ENCODE measurements at regions not wholly inside any gene's neighbourhood (a gene's known extent, or its start where the extent isn't known, plus 50 kb on each side); places are given as distances from the start of the nearest gene placed in this dataset.
"Not testable (repeated sequence)": the region's sequence is repeated elsewhere in the genome, so short reads cannot be mapped to it uniquely, and the experiment has no call there.

DNA sequence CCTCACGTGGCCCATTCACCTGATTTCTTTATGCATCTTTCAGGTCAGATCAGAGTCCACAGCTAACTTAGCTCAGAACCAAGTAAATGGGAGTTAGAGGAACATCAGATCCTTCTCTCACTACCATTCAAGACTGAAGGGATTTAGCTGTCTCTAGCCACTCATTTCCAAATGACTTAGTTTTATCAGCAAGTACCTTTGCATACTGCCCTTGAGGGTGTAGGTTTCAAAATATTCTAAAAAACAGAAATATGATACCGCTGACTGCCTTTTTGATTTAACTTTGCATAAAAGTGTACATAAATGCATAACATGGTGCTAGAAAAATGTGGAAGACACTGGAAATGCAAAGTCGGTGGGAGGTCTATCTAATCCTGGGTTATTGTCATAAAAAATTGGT, 500.6 kb upstream of the CHORDC1 start:
- DNase-seq: no peak

- peak; percentile 8 for DNase-seq
Observed at GRCh38 chr11:90722552-90723190, 499.8 kb upstream of the CHORDC1 start.

GRCh38 chr11:90717522-90717921, 494.7 kb upstream of the CHORDC1 start:
- DNase-seq: no peak

- DNase-seq: no peak
Observed at GRCh38 chr11:90705661-90706060, 482.8 kb upstream of the CHORDC1 start.

GRCh38 chr11:90704510-90704909, 481.7 kb upstream of the CHORDC1 start:
- DNase-seq: no peak

- DNase-seq: no peak
Observed at GRCh38 chr11:90701716-90702115, 478.9 kb upstream of the CHORDC1 start.

GRCh38 chr11:90700789-90701439, 478.1 kb upstream of the CHORDC1 start:
- DNase-seq: no peak

- no peak for DNase-seq
Observed at GRCh38 chr11:90699791-90700400, 477.0 kb upstream of the CHORDC1 start.

DNA sequence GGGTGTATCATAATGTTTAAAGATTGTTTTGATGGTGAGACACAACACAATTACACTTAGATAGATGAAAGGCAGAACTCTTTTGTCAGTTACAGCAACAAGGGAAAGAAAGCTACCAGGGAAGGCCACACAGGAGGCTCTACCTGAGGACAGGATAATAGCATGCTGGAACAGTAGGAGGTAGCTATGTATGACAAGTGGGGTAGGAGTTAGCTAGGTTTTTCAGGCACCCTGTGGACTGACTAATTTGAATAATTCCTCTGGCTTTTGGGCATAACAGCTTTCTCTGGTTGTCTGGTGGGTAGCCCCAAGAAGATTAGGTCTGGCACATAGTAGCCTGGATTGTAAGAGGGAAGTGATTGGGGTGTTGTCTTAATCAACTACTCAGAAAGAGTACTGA, 475.4 kb upstream of the CHORDC1 start:
- DNase-seq: no peak

GRCh38 chr11:90675496-90675895, 452.6 kb upstream of the CHORDC1 start:
- DNase-seq: not testable (repeated sequence)

- no peak for DNase-seq
Observed at GRCh38 chr11:90669094-90669493, 446.2 kb upstream of the CHORDC1 start.

DNA sequence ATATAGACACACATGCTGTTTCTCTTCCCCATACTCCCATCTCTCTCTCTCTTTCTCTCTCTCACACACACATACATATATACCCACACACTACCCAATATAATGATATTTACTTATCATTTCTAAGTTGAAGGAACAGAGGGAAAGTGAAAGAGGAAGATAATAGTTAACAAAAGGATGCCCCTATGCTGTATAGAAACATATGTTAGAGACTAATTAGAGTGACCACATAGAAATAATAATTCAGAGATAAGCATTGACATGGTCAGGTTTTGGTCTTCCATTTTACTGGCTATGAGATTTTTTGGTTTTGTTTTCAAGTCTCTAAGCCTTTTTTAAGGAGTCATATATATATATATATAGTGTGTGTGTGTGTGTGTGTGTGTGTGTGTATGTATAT, 445.7 kb upstream of the CHORDC1 start:
- DNase-seq: no peak

DNA sequence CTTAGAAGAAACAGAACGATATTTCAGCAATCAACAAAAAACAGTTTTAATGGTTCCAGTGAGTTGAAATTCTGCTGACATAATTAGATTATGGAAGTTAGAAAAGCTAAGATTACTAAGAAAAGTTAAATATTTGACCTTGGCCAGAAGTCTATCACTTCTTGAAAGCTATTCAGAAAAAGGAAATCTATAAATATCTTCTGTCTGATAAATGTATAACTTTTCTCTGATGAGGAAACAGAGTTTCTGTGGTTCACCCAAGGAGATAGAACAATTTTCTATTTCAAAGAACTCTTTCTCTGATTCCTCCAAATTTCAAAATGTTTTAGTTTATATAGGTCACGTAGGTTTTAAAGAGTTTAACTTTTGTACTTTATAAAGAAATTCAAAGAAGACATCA, 438.4 kb upstream of the CHORDC1 start:
- no peak for DNase-seq

DNA sequence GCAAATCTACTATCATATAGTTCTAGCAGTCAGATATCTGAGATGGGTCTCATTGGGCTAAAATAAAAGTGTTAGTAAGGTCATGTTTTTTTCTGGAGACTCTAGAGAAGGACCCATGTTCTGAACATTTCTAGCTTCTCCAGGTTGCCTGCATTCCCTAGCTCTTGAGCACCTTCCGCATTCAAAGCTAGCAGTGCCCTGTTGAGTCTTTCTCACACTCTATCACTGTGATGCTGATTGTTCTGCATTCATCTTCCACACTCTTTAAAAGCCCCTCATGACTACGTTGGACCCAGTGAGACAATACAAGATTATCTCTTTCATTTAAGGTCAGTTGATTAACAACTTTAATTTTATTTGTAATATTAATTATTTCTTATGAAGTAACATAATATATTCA, 433.3 kb upstream of the CHORDC1 start:
- no peak for DNase-seq

GRCh38 chr11:90650153-90650552, 427.3 kb upstream of the CHORDC1 start:
- DNase-seq: no peak

DNA sequence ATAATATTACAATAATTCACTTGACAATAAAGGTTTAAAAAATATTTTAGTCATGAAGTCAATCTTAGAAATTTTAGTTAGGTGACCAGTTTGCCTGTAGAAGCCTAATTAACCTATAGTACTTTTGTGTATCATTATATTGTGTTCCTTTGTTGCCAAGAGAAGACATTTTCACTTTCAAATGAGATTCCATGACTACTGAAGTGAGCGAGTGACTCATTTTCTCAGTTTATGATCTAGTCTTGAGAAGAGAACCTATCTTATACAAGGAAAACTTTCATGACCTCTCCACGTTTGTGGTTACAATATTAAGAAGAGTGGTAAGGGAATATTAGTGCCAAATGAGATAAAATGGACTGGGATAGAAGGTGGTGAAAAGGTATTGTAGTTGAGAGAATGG, 423.9 kb upstream of the CHORDC1 start:
- DNase-seq: no peak

- no peak for DNase-seq
Observed at GRCh38 chr11:90646266-90646665, 423.4 kb upstream of the CHORDC1 start.

DNA sequence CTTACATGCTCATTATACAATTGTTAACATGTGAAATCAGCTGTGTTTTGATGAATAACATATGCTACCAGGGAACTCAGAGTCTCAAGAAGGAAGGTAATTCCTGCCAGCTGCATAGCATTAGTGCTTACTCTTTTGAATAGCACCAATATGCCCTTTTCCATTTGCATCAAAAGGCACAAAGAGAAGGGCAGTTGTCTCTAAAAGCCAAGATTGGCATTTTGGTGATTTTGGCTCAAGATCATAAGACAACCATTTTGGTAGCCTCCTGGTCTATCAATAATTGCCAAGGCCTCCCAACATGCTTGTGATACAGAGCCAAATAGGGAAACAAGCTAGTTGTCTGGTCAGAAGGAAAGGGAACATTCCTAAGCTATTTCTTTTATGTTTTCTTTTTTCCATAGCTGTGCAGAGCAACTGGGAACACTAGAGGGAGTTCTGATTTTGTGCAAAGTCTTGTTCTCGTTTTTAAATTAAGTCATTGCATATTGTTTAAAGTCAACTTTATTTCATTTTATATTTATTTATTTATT, 416.7 kb upstream of the CHORDC1 start:
- peak; percentile 79 for DNase-seq

GRCh38 chr11:90635886-90636285, 413.0 kb upstream of the CHORDC1 start:
- no peak for DNase-seq

DNA sequence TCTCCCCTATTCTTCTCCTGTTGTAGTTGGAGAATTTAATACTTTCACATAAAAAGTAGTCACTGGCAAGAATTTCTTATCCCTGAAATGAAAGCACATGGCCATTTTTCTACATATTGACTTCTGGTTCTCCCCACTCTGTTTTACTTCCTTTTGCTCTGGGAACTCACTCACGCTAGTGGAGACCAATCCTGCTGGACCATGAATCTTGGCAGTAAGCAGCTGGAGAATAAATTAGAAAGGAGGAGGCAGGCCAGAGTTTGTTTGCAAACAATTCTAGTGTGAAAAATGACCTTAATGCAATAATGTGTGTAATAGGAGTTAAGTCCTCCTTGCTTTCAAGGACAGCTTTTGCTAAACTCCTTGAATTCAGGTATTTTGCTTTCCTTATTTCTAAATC, 412.3 kb upstream of the CHORDC1 start:
- no peak for DNase-seq

DNA sequence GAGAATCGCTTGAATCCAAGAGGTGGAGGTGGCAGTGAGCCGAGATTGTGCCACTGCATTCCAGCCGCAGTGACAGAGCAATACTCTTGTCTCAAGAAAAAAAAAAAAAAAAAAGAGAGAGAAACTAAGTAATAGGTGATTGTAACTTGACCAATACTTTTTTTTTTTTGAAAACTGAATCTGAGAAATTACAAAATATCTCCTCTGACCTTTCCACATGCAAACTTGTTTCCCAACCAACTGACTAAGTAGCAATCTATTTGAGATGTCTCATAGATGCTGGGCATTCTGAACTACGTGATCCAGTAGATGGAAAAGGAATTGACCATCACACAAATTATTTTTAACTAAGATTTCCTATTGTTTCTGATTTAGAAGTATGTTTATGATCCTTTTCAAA, 407.3 kb upstream of the CHORDC1 start:
- no peak for DNase-seq

GRCh38 chr11:90629229-90629806, 406.5 kb upstream of the CHORDC1 start:
- no peak for DNase-seq

DNA sequence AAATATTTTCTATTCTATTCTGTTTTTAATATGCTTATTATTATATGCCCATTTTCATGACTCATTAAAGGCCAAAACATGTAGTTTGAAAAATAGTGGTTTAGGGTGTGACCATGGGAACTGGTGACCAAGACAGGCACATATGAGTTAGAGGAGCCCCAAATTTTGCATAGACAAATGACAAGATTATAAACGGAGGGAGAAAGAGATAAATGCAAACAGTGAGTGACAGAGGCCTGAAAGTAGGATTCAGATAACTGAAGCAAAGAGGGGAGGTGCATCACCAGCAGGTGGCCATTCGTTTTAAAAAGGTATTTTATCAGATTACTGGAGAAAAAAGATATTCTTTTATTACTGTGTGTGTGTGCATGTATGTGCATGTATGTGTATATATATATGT, 391.5 kb upstream of the CHORDC1 start:
- no peak for DNase-seq

DNA sequence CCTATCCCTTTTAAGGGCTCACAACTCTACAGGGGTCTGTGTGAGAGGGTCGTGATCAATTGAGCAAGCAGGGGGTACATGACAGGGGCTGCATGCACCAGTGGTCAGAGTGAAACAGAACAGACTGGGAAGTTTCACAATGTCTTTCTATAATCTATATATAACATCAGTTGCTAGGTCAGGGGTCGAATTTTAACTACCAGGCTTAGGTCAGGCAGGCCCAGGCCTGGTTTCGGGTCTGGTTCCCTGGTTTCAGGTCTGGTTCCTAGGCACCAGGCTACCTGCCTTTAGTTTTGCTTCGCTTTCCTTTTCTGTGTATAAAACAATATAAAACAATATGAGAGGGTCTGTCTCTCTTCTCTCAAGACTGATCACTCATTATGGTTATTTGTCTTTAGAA, 390.2 kb upstream of the CHORDC1 start:
- not testable (repeated sequence) for DNase-seq

Measured in fibroblast of skin of abdomen (primary cell).